ENCODE measurements at regions not wholly inside any gene's neighbourhood (a gene's known extent, or its start where the extent isn't known, plus 50 kb on each side); places are given as distances from the start of the nearest gene placed in this dataset.

DNA sequence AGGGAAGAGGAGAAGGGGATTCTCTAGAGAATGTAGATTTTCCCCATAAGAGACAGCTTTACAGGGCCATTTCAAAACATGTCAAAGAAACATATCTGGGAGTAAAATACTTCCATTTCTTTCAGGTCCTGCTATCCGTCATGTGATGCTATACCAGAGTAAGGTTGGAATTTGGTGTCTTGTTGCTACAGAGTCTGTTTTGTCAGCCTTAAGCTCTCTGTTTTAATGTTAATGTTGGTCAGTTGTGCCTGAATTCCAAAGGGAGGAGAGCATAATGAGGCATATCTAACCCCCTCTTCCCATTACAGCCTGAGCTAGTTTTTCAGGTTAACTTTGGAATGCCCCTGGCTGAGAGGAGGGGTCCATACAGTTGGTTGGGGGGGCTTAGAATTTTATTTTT, 94.7 kb upstream of the CCDC71L start:
- TF ChIP-seq ZNF274 (IDR thresholded peaks at IDR 0.05; ENCODE audit: low read depth, low read length) (no peak), YY1 (IDR thresholded peaks at IDR 0.05; ENCODE audit: insufficient read depth, insufficient read length) (no peak), SUZ12 (IDR thresholded peaks at IDR 0.05; ENCODE audit: extremely low read depth, insufficient read depth, insufficient read length) (no peak)
